ENCODE measurements at regions not wholly inside any gene's neighbourhood (a gene's known extent, or its start where the extent isn't known, plus 50 kb on each side); places are given as distances from the start of the nearest gene placed in this dataset.

- 84 to 87% methylated on average over 2 of the region's 2 CpGs for WGBS, 2 donors
- TF ChIP-seq CTCF (IDR thresholded peaks at IDR 0.05) (no peak), EP300 (IDR thresholded peaks at IDR 0.05) (no peak), POLR2A (IDR thresholded peaks at IDR 0.05) (no peak)
- no peak overlapping the region for H3K4me3 ChIP-seq
- H3K36me3 ChIP-seq, result no peaks in the 10 kb centered on the region
- H3K4me1 ChIP-seq, result no peaks in the 10 kb centered on the region
- H3K27ac ChIP-seq, result no peak overlapping the region
- no peaks in the 10 kb centered on the region for H3K27me3 ChIP-seq
- no peak for DNase-seq (ENCODE audit: low spot score in 2 of 2)
- no peaks in the 10 kb centered on the region for H3K9me3 ChIP-seq
Measured at GRCh38 chr13:62040806-62041205, 625.2 kb upstream of the PCDH20 start.

GRCh38 chr13:62040078-62040477, 624.4 kb upstream of the PCDH20 start:
- Histone ChIP-seq H3K9me3 (no peaks in the 10 kb centered on the region), H3K27me3 (no peaks in the 10 kb centered on the region), H3K27ac (no peak overlapping the region), H3K4me3 (no peak overlapping the region), H3K4me1 (no peaks in the 10 kb centered on the region), H3K36me3 (no peaks in the 10 kb centered on the region)
- no peak for DNase-seq (ENCODE audit: low spot score in 2 of 2)
- WGBS, 2 donors, result 69 to 73% methylated on average over 3 of the region's 3 CpGs
- no peak for TF ChIP-seq POLR2A (IDR thresholded peaks at IDR 0.05)
- no peak for TF ChIP-seq EP300 (IDR thresholded peaks at IDR 0.05)
- TF ChIP-seq CTCF (IDR thresholded peaks at IDR 0.05), result no peak

GRCh38 chr13:62038214-62038613, 622.6 kb upstream of the PCDH20 start:
- 81 to 89% methylated on average over 1 of the region's 1 CpG for WGBS, 2 donors
- Histone ChIP-seq H3K27me3 (no peaks in the 10 kb centered on the region), H3K9me3 (no peaks in the 10 kb centered on the region), H3K4me1 (no peaks in the 10 kb centered on the region), H3K27ac (no peak overlapping the region), H3K4me3 (no peak overlapping the region), H3K36me3 (no peaks in the 10 kb centered on the region)
- no peak for DNase-seq (ENCODE audit: low spot score in 2 of 2)
- TF ChIP-seq CTCF (IDR thresholded peaks at IDR 0.05) (no peak), EP300 (IDR thresholded peaks at IDR 0.05) (no peak), POLR2A (IDR thresholded peaks at IDR 0.05) (no peak)

GRCh38 chr13:62035981-62036380, 620.3 kb upstream of the PCDH20 start:
- no peaks in the 10 kb centered on the region for H3K4me1 ChIP-seq
- 45 to 60% methylated on average over 2 of the region's 2 CpGs for WGBS, 2 donors
- H3K27me3 ChIP-seq, result no peaks in the 10 kb centered on the region
- no peak for DNase-seq (ENCODE audit: low spot score in 2 of 2)
- H3K9me3 ChIP-seq, result no peaks in the 10 kb centered on the region
- H3K36me3 ChIP-seq, result no peaks in the 10 kb centered on the region
- TF ChIP-seq CTCF (IDR thresholded peaks at IDR 0.05) (no peak), EP300 (IDR thresholded peaks at IDR 0.05) (no peak), POLR2A (IDR thresholded peaks at IDR 0.05) (no peak)
- no peak overlapping the region for H3K4me3 ChIP-seq
- H3K27ac ChIP-seq, result no peak overlapping the region

GRCh38 chr13:62033934-62034333, 618.3 kb upstream of the PCDH20 start:
- Histone ChIP-seq H3K4me1 (no peaks in the 10 kb centered on the region), H3K4me3 (no peak overlapping the region), H3K9me3 (no peaks in the 10 kb centered on the region), H3K36me3 (no peaks in the 10 kb centered on the region), H3K27ac (no peak overlapping the region), H3K27me3 (no peaks in the 10 kb centered on the region)
- 33 to 48% methylated on average over 4 of the region's 4 CpGs for WGBS, 2 donors
- DNase-seq (ENCODE audit: low spot score in 2 of 2), result no peak
- TF ChIP-seq EP300 (IDR thresholded peaks at IDR 0.05) (no peak), CTCF (IDR thresholded peaks at IDR 0.05) (no peak), POLR2A (IDR thresholded peaks at IDR 0.05) (no peak)
